Lower leg skin (tissue), 3 donors: ENCODE measurements at regions not wholly inside any gene's neighbourhood (a gene's known extent, or its start where the extent isn't known, plus 50 kb on each side); places are given as distances from the start of the nearest gene placed in this dataset.

Experiments
- POLR2A ChIP-seq, 2 donors: fragments of 450-650 bp; IDR thresholded peaks; one replicate each; pipeline ENCODE4 v1.6.1; 2016 to 2017; ENCODE audit warnings: antibody characterized with exemption in 2 of 2, mild to moderate bottlenecking in 1 of 2, moderate library complexity in 1 of 2
- TF ChIP-seq, protein P1 (sequence below), 3 donors: fragments of 450-650 bp; IDR thresholded peaks; one replicate each; pipeline ENCODE4 v1.5.1; 2016; ENCODE audit warnings: antibody characterized with exemption in 3 of 3, mild to moderate bottlenecking in 3 of 3, moderate library complexity in 2 of 3

DNA sequence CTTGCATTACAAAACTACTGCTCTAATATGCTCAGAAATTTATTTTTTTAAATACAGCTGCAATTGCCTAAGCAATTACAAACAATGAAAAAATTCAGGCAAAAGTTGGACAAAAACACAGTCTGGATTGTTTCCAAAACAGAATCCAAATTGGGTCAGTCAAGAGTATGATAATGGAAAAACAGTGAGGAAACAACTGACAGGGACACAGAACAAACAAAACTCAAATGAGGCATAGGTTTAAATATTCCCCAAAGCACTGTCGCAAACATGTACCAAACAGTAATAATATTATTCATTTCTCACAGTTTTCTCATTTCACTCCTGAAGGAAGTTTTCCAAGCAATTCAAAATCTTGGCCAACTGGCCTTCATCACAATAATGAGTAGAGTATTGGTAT, 386.6 kb downstream of the CENPC start:
- TF ChIP-seq, protein P1, sequence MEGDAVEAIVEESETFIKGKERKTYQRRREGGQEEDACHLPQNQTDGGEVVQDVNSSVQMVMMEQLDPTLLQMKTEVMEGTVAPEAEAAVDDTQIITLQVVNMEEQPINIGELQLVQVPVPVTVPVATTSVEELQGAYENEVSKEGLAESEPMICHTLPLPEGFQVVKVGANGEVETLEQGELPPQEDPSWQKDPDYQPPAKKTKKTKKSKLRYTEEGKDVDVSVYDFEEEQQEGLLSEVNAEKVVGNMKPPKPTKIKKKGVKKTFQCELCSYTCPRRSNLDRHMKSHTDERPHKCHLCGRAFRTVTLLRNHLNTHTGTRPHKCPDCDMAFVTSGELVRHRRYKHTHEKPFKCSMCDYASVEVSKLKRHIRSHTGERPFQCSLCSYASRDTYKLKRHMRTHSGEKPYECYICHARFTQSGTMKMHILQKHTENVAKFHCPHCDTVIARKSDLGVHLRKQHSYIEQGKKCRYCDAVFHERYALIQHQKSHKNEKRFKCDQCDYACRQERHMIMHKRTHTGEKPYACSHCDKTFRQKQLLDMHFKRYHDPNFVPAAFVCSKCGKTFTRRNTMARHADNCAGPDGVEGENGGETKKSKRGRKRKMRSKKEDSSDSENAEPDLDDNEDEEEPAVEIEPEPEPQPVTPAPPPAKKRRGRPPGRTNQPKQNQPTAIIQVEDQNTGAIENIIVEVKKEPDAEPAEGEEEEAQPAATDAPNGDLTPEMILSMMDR (IDR thresholded peaks at IDR 0.05): no peak
- no peak for TF ChIP-seq POLR2A (IDR thresholded peaks at IDR 0.05)
